K562 (cell line): ENCODE measurements at regions not wholly inside any gene's neighbourhood (a gene's known extent, or its start where the extent isn't known, plus 50 kb on each side); places are given as distances from the start of the nearest gene placed in this dataset.

Experiments used
- ATAC-seq: fragments of 200-7000 bp; cut with Tn5 transposase; 3 replicates; pipeline ENCODE4 v1.9.1; 2020; ENCODE audit warnings: moderate library complexity
- BruUV-seq: library from RNA; stranded (reverse); fragments of 400-500 nt; replicated peaks from 2 replicates; lab custom pipeline; 2021; lab: Mats Ljungman, UMichigan
- CTCF ChIA-PET: fragments of 300-600 bp; formaldehyde crosslinking; extraction: SDS; loops from one replicate; lab custom pipeline; 2021; ENCODE audit warnings: low intra/inter-chr PET ratio; lab: Yijun Ruan, JAX
- POLR2A ChIA-PET: fragments of 300-600, 350-650 bp; sonication (Branson Sonifier 250); formaldehyde crosslinking; extraction: SDS; loops from one replicate; lab custom pipeline; 2021; ENCODE audit warnings: antibody characterized with exemption, inconsistent platforms; lab: Yijun Ruan, JAX
- DNase-seq, 4 experiments: peaks; one replicate each; pipeline versions ENCODE4 v3.0.0 to v3.0.0-alpha.2; 2011 to 2018; ENCODE audit warnings: low spot score in 3 of 4, mixed read lengths in 3 of 4; ENCODE audit errors: extremely low read depth in 1 of 4
- FAIRE-seq: peaks from 2 replicates; lab custom pipeline; 2011; peaks lifted over from hg19 to GRCh38; lab: Jason Lieb, UNC
- H2AFZ ChIP-seq: 2 replicates; pipeline ENCODE4 v1.6.0; 2011; ENCODE audit warnings: low read depth, low read length, control low read depth, inconsistent platforms
- H3K27ac ChIP-seq: fragments of 200-600 bp; 3 replicates; pipeline ENCODE4 v1.8.0; 2011; ENCODE audit warnings: low read depth, mild to moderate bottlenecking, control low read depth, inconsistent platforms, low read length, moderate library complexity, mixed read lengths; ENCODE audit errors: extremely low read depth
- H3K27me3 ChIP-seq, 2 experiments: fragments of 300-600 bp in 1 of 2; 2 replicates in 1 of 2; 3 replicates in 1 of 2; pipeline versions ENCODE4 v1.6.0 to v1.8.0; 2011; ENCODE audit warnings: inconsistent platforms in 2 of 2, low read length in 2 of 2, mild to moderate bottlenecking in 1 of 2, mixed read lengths in 1 of 2, moderate library complexity in 1 of 2; ENCODE audit not compliant: control insufficient read depth in 2 of 2, insufficient read depth in 2 of 2
- H3K36me3 ChIP-seq: fragments of 300-600 bp; 3 replicates; pipeline ENCODE4 v1.8.0; 2011; ENCODE audit warnings: mild to moderate bottlenecking, low read length, inconsistent platforms; ENCODE audit not compliant: control insufficient read depth, insufficient read depth
- H3K4me1 ChIP-seq, 2 experiments: fragments of 200-600 bp in 1 of 2; replicated peaks in 1 of 2; 2 replicates in 1 of 2; 3 replicates in 1 of 2; pipeline versions ENCODE4 v1.5.1 to v1.8.0; 2011; ENCODE audit warnings: inconsistent platforms in 2 of 2, low read length in 2 of 2, mild to moderate bottlenecking in 1 of 2, mixed read lengths in 1 of 2, moderate library complexity in 1 of 2; ENCODE audit not compliant: control insufficient read depth in 2 of 2, insufficient read depth in 2 of 2
- H3K4me2 ChIP-seq: 2 replicates; pipeline ENCODE4 v1.6.1; 2011; ENCODE audit warnings: low read length, control low read depth, inconsistent platforms, mixed read lengths; ENCODE audit not compliant: insufficient read depth
- H3K4me3 ChIP-seq: fragments of 200-600 bp; sonication (generic), shearing (Covaris generic); 2 replicates; pipeline ENCODE4 v1.5.1; 2016; ENCODE audit warnings: control low read depth, inconsistent platforms
- H3K79me2 ChIP-seq: fragments of 200-600 bp; 3 replicates; pipeline ENCODE4 v1.8.0; 2011; ENCODE audit warnings: low read length, inconsistent platforms; ENCODE audit not compliant: control insufficient read depth, insufficient read depth
- H3K9ac ChIP-seq, 2 experiments: 2 replicates each; pipeline versions ENCODE4 v1.6.0 to v1.6.1; 2011; ENCODE audit warnings: low read depth in 2 of 2, low read length in 2 of 2, control low read depth in 1 of 2, inconsistent platforms in 1 of 2, mild to moderate bottlenecking in 1 of 2, mixed read lengths in 1 of 2; ENCODE audit not compliant: insufficient read depth in 1 of 2
- H3K9me1 ChIP-seq: one replicate; pipeline ENCODE4 v1.6.0; 2011; ENCODE audit warnings: inconsistent platforms, mild to moderate bottlenecking, low read length, moderate library complexity; ENCODE audit not compliant: control insufficient read depth, insufficient read depth
- H3K9me3 ChIP-seq: replicated peaks from 2 replicates; pipeline ENCODE4 v1.5.1; 2011; ENCODE audit warnings: low read depth, low read length, inconsistent platforms; ENCODE audit not compliant: control insufficient read depth, insufficient read depth
- H4K20me1 ChIP-seq: replicated peaks from 2 replicates; pipeline ENCODE4 v1.6.1; 2011; ENCODE audit warnings: low read length, inconsistent platforms, mixed read lengths; ENCODE audit not compliant: control insufficient read depth, insufficient read depth
- DACH1 ChIP-seq: fragments of 450-650 bp; IDR thresholded peaks from 2 replicates; pipeline ENCODE4 v1.6.1; 2018; ENCODE audit not compliant: partially characterized antibody
- RAD51 ChIP-seq: fragments of 450-650 bp; IDR thresholded peaks from 2 replicates; pipeline ENCODE4 v1.7.1; 2016; ENCODE audit warnings: low read depth, mild to moderate bottlenecking, borderline replicate concordance
- ZNF717 ChIP-seq: fragments of 250-450 bp; sonication (Bioruptor Pico); IDR thresholded peaks from 2 replicates; pipeline ENCODE4 v1.5.0; 2021
- WGBS: fragments of 100-300 bp; shearing (Covaris generic); methylation state at CpG from one replicate; pipeline ENCODE4 v1.1.6; 2016; ENCODE audit warnings: low coverage, mixed read lengths; ENCODE audit not compliant: insufficient coverage; ENCODE audit errors: missing lambda C conversion rate; 5-methylcytosine and 5-hydroxymethylcytosine counted together
- in situ Hi-C: fragments of 300-500 bp; cut with MboI; formaldehyde crosslinking; loops from 4 replicates; pipeline ENCODE4 v1.15.0; 2018; ENCODE audit warnings: inconsistent platforms, mixed read lengths
- intact Hi-C: fragments of 100-400 bp; cut with micrococcal nuclease; formaldehyde crosslinking; loops from 2 replicates; pipeline ENCODE4 v1.14.2; 2022
- TF ChIP-seq, protein P1 (sequence below), 2 experiments: fragments of 450-650 bp; formaldehyde crosslinking in 1 of 2; IDR thresholded peaks; 2 replicates each; pipeline versions ENCODE4 v1.4.0 to v1.6.1; 2014 to 2020; ENCODE audit warnings: mild to moderate bottlenecking in 2 of 2, borderline replicate concordance in 1 of 2, low read depth in 1 of 2
- TF ChIP-seq, protein P2 (sequence below): fragments of 450-650 bp; IDR thresholded peaks from 2 replicates; pipeline ENCODE4 v1.6.1; 2014; ENCODE audit warnings: low read depth, mild to moderate bottlenecking, moderate library complexity, borderline replicate concordance
- TF ChIP-seq, protein P3 (sequence below): fragments of 450-650 bp; formaldehyde crosslinking; IDR thresholded peaks from 2 replicates; pipeline ENCODE4 v1.4.0; 2020; ENCODE audit warnings: mild to moderate bottlenecking, mixed read lengths
- TF ChIP-seq, protein P4 (sequence below): sonication (generic); formaldehyde crosslinking; IDR thresholded peaks from 2 replicates; pipeline ENCODE4 v1.5.0; 2020; ENCODE audit warnings: missing genetic modification reagents

DNA sequence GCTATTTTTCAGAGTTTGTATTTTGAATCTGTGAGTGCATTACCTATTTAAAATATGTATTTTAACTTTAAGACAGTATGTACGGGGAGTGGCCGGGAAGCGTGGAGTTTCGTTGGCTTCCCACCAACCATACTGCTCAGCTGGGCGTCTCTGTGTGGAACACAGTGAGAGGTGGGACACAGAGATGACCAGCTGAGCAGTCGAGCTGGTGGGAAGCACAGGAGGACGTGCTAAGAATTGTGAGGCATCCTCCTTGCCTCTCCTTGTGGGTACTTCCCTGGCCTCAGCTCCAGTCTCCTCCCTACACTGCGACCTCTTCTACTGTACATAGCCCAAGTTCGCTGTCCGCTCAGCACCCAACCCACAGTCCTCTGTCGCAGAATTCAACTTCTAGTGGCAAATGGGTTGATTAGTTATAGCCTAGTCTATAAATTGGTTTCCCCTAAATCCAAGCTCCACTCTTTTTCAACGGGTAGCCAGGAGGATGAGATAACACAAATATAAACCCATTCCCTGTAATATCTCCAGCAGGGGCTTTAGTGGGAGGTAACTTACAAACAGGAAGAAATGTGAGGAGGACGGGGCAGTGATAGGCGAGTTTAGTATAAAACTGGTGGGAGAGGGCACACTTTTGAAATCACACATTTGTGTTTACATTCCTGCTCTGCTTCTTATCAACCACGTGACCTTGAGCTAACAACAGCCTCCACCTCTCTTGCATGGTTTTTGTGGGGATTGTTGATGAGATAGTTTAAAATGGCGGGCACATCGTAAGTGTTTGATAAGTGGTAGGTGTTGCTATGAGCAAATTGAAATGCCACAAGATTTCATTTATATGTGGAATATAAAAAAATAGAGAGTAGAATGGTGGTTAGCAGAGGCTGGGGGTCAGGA is 211.9 kb upstream of the HS3ST3A1 start:
- H2AFZ ChIP-seq: no peak overlapping the region
- H3K27ac ChIP-seq: no peak overlapping the region
- in situ Hi-C loops: no loop called here
- no peaks in the 10 kb centered on the region for H3K27me3 ChIP-seq
- DNase-seq: no peak
- TF ChIP-seq, protein P1, sequence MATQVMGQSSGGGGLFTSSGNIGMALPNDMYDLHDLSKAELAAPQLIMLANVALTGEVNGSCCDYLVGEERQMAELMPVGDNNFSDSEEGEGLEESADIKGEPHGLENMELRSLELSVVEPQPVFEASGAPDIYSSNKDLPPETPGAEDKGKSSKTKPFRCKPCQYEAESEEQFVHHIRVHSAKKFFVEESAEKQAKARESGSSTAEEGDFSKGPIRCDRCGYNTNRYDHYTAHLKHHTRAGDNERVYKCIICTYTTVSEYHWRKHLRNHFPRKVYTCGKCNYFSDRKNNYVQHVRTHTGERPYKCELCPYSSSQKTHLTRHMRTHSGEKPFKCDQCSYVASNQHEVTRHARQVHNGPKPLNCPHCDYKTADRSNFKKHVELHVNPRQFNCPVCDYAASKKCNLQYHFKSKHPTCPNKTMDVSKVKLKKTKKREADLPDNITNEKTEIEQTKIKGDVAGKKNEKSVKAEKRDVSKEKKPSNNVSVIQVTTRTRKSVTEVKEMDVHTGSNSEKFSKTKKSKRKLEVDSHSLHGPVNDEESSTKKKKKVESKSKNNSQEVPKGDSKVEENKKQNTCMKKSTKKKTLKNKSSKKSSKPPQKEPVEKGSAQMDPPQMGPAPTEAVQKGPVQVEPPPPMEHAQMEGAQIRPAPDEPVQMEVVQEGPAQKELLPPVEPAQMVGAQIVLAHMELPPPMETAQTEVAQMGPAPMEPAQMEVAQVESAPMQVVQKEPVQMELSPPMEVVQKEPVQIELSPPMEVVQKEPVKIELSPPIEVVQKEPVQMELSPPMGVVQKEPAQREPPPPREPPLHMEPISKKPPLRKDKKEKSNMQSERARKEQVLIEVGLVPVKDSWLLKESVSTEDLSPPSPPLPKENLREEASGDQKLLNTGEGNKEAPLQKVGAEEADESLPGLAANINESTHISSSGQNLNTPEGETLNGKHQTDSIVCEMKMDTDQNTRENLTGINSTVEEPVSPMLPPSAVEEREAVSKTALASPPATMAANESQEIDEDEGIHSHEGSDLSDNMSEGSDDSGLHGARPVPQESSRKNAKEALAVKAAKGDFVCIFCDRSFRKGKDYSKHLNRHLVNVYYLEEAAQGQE (IDR thresholded peaks at IDR 0.05; ENCODE audit: borderline replicate concordance): peak; percentile 28; the same call in 1 of the 2 replicates
- TF ChIP-seq, protein P1 (CRISPR knock-in tag; IDR thresholded peaks at IDR 0.05; ENCODE audit: low read depth): no peak
- TF ChIP-seq RAD51 (peak; percentile 70), ZNF717 (CRISPR knock-in tag) (no peak), DACH1 (no peak)
- TF ChIP-seq, protein P2, sequence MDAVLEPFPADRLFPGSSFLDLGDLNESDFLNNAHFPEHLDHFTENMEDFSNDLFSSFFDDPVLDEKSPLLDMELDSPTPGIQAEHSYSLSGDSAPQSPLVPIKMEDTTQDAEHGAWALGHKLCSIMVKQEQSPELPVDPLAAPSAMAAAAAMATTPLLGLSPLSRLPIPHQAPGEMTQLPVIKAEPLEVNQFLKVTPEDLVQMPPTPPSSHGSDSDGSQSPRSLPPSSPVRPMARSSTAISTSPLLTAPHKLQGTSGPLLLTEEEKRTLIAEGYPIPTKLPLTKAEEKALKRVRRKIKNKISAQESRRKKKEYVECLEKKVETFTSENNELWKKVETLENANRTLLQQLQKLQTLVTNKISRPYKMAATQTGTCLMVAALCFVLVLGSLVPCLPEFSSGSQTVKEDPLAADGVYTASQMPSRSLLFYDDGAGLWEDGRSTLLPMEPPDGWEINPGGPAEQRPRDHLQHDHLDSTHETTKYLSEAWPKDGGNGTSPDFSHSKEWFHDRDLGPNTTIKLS: no peak
- TF ChIP-seq, protein P3, sequence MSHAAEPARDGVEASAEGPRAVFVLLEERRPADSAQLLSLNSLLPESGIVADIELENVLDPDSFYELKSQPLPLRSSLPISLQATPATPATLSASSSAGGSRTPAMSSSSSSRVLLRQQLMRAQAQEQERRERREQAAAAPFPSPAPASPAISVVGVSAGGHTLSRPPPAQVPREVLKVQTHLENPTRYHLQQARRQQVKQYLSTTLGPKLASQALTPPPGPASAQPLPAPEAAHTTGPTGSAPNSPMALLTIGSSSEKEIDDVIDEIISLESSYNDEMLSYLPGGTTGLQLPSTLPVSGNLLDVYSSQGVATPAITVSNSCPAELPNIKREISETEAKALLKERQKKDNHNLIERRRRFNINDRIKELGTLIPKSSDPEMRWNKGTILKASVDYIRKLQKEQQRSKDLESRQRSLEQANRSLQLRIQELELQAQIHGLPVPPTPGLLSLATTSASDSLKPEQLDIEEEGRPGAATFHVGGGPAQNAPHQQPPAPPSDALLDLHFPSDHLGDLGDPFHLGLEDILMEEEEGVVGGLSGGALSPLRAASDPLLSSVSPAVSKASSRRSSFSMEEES (CRISPR knock-in tag): peak; percentile 77
- TF ChIP-seq, protein P4, sequence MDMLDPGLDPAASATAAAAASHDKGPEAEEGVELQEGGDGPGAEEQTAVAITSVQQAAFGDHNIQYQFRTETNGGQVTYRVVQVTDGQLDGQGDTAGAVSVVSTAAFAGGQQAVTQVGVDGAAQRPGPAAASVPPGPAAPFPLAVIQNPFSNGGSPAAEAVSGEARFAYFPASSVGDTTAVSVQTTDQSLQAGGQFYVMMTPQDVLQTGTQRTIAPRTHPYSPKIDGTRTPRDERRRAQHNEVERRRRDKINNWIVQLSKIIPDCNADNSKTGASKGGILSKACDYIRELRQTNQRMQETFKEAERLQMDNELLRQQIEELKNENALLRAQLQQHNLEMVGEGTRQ (CRISPR knock-in tag): 0 out of 2 replicates have a peak, but pooled peaks have one; percentile 5
- H3K9ac ChIP-seq: no peak overlapping the region
- 5% methylated on average over 15 of the region's 17 CpGs for WGBS
- no peak overlapping the region for H3K4me2 ChIP-seq
- intact Hi-C loops: no loop called here
- no peak for FAIRE-seq
- H3K9me3 ChIP-seq: no peaks in the 10 kb centered on the region
- no peaks in the 10 kb centered on the region for H3K4me1 ChIP-seq
- ATAC-seq: no peak
- no TSS peak for BruUV-seq
- H3K36me3 ChIP-seq: no peaks in the 10 kb centered on the region
- POLR2A ChIA-PET: interaction anchor here (0.7 kb wide), 1 partner anchor 9 kb away, joined by 4 read pairs; no protein-coding TSS in a partner anchor
- no peaks in the 10 kb centered on the region for H3K79me2 ChIP-seq
- CTCF ChIA-PET: no interaction called here
- H3K4me3 ChIP-seq: no peak overlapping the region
- H3K9me1 ChIP-seq: no peaks in the 10 kb centered on the region
- H4K20me1 ChIP-seq: no peaks in the 10 kb centered on the region
